SK-N-SH treated with all-trans-retinoic acid at 6 μM for 48 hours (cell line): ENCODE measurements at regions not wholly inside any gene's neighbourhood (a gene's known extent, or its start where the extent isn't known, plus 50 kb on each side); places are given as distances from the start of the nearest gene placed in this dataset.

ENCODE experiments used
- ATAC-seq: fragments of 200-7000 bp; cut with Tn5 transposase; 3 replicates; pipeline ENCODE4 v1.9.1; 2020; ENCODE audit warnings: mild to moderate bottlenecking, moderate library complexity
- ARNTL ChIP-seq: fragments of 450-650 bp; formaldehyde crosslinking; IDR thresholded peaks from 2 replicates; pipeline ENCODE4 v1.5.0; 2020; ENCODE audit warnings: low read depth, mild to moderate bottlenecking, moderate library complexity, borderline replicate concordance
- BACH2 ChIP-seq: fragments of 250-450 bp; sonication (Bioruptor Pico); IDR thresholded peaks from 2 replicates; pipeline ENCODE4 v1.9.0; 2021; ENCODE audit warnings: mild to moderate bottlenecking, borderline replicate concordance
- ESRRG ChIP-seq: fragments of 250-450 bp; sonication (Bioruptor Pico); IDR thresholded peaks from 2 replicates; pipeline ENCODE4 v1.6.1; 2021; ENCODE audit warnings: mild to moderate bottlenecking
- GLIS3 ChIP-seq: fragments of 250-450 bp; sonication (Bioruptor Pico); IDR thresholded peaks from 2 replicates; pipeline ENCODE4 v1.5.0; 2020; ENCODE audit warnings: mild to moderate bottlenecking, moderate library complexity
- OSR1 ChIP-seq: fragments of 250-450 bp; sonication (Bioruptor Pico); IDR thresholded peaks from 2 replicates; pipeline ENCODE4 v1.8.0; 2022; ENCODE audit warnings: moderate library complexity, mild to moderate bottlenecking, inconsistent platforms
- PATZ1 ChIP-seq: fragments of 250-450 bp; sonication (Bioruptor Pico); IDR thresholded peaks from 2 replicates; pipeline ENCODE4 v1.8.0; 2020; ENCODE audit warnings: mild to moderate bottlenecking, moderate library complexity, borderline replicate concordance
- PPARA ChIP-seq: fragments of 250-450 bp; sonication (Bioruptor Pico); IDR thresholded peaks from 2 replicates; pipeline ENCODE4 v1.5.0; 2020; ENCODE audit warnings: mild to moderate bottlenecking, borderline replicate concordance
- RARB ChIP-seq: fragments of 250-450 bp; sonication (Bioruptor Pico); IDR thresholded peaks from 2 replicates; pipeline ENCODE4 v1.8.0; 2021; ENCODE audit warnings: mild to moderate bottlenecking, moderate library complexity
- SNAI2 ChIP-seq: fragments of 250-450 bp; sonication (Bioruptor Pico); IDR thresholded peaks from 2 replicates; pipeline ENCODE4 v1.5.0; 2020; ENCODE audit warnings: mild to moderate bottlenecking, moderate library complexity
- TCF4 ChIP-seq: fragments of 250-450 bp; sonication (Bioruptor Pico); IDR thresholded peaks from 2 replicates; pipeline ENCODE4 v1.8.0; 2021; ENCODE audit warnings: mild to moderate bottlenecking, moderate library complexity, borderline replicate concordance
- TOX ChIP-seq: fragments of 250-450 bp; sonication (Bioruptor Pico); IDR thresholded peaks from 2 replicates; pipeline ENCODE4 v1.8.0; 2021; ENCODE audit warnings: mild to moderate bottlenecking, moderate library complexity, borderline replicate concordance
- ZC3H10 ChIP-seq: fragments of 250-450 bp; sonication (Bioruptor Pico); IDR thresholded peaks from 2 replicates; pipeline ENCODE4 v1.5.1; 2021; ENCODE audit warnings: mild to moderate bottlenecking, moderate library complexity
- ZFP3 ChIP-seq: fragments of 250-450 bp; sonication (Bioruptor Pico); IDR thresholded peaks from 2 replicates; pipeline ENCODE4 v1.5.0; 2020; ENCODE audit warnings: mild to moderate bottlenecking, moderate library complexity
- ZFP30 ChIP-seq: fragments of 450-650 bp; formaldehyde crosslinking; IDR thresholded peaks from 2 replicates; pipeline ENCODE4 v1.5.0; 2022; ENCODE audit warnings: mild to moderate bottlenecking, moderate library complexity
- ZNF70 ChIP-seq: fragments of 450-650 bp; formaldehyde crosslinking; IDR thresholded peaks from 2 replicates; pipeline ENCODE4 v1.5.0; 2020; ENCODE audit warnings: mild to moderate bottlenecking, moderate library complexity
- ZNF8 ChIP-seq: fragments of 450-650 bp; formaldehyde crosslinking; IDR thresholded peaks from 2 replicates; pipeline ENCODE4 v1.5.0; 2020; ENCODE audit warnings: mild to moderate bottlenecking, moderate library complexity
- TF ChIP-seq, protein P1 (sequence below): fragments of 250-450 bp; sonication (Bioruptor Pico); IDR thresholded peaks from 2 replicates; pipeline ENCODE4 v1.8.0; 2021; ENCODE audit warnings: low read depth, mild to moderate bottlenecking, moderate library complexity, borderline replicate concordance
- TF ChIP-seq, protein P2 (sequence below): fragments of 250-450 bp; sonication (Bioruptor Pico); IDR thresholded peaks from 2 replicates; pipeline ENCODE4 v1.5.0; 2020; ENCODE audit warnings: mild to moderate bottlenecking, moderate library complexity
- TF ChIP-seq, protein P3 (sequence below): fragments of 250-450 bp; sonication (Bioruptor Pico); IDR thresholded peaks from 2 replicates; pipeline ENCODE4 v1.5.1; 2021; ENCODE audit warnings: mild to moderate bottlenecking, moderate library complexity
- TF ChIP-seq, protein P4 (sequence below): fragments of 250-450 bp; sonication (Bioruptor Pico); IDR thresholded peaks from 2 replicates; pipeline ENCODE4 v1.5.1; 2020; ENCODE audit warnings: low read depth, mild to moderate bottlenecking, moderate library complexity

GRCh38 chr14:97359341-97359740 lies 562.2 kb downstream of the VRK1 start:
- no peak for ATAC-seq

GRCh38 chr14:97361181-97361580 lies 564.0 kb downstream of the VRK1 start:
- TF ChIP-seq ARNTL (no peak), ZNF8 (CRISPR knock-in tag) (no peak), ZFP3 (CRISPR knock-in tag) (no peak), TOX (CRISPR knock-in tag) (no peak), GLIS3 (CRISPR knock-in tag) (no peak), ZNF70 (CRISPR knock-in tag) (no peak), OSR1 (CRISPR knock-in tag) (no peak), SNAI2 (CRISPR knock-in tag) (no peak), RARB (no peak), ESRRG (CRISPR knock-in tag) (no peak), ZC3H10 (CRISPR knock-in tag) (no peak), ZFP30 (CRISPR knock-in tag) (no peak), PPARA (CRISPR knock-in tag) (no peak), PATZ1 (no peak)
- TF ChIP-seq, protein P1, sequence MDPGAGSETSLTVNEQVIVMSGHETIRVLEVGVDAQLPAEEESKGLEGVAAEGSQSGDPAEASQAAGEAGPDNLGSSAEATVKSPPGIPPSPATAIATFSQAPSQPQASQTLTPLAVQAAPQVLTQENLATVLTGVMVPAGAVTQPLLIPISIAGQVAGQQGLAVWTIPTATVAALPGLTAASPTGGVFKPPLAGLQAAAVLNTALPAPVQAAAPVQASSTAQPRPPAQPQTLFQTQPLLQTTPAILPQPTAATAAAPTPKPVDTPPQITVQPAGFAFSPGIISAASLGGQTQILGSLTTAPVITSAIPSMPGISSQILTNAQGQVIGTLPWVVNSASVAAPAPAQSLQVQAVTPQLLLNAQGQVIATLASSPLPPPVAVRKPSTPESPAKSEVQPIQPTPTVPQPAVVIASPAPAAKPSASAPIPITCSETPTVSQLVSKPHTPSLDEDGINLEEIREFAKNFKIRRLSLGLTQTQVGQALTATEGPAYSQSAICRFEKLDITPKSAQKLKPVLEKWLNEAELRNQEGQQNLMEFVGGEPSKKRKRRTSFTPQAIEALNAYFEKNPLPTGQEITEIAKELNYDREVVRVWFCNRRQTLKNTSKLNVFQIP = no peak
- TF ChIP-seq, protein P2, sequence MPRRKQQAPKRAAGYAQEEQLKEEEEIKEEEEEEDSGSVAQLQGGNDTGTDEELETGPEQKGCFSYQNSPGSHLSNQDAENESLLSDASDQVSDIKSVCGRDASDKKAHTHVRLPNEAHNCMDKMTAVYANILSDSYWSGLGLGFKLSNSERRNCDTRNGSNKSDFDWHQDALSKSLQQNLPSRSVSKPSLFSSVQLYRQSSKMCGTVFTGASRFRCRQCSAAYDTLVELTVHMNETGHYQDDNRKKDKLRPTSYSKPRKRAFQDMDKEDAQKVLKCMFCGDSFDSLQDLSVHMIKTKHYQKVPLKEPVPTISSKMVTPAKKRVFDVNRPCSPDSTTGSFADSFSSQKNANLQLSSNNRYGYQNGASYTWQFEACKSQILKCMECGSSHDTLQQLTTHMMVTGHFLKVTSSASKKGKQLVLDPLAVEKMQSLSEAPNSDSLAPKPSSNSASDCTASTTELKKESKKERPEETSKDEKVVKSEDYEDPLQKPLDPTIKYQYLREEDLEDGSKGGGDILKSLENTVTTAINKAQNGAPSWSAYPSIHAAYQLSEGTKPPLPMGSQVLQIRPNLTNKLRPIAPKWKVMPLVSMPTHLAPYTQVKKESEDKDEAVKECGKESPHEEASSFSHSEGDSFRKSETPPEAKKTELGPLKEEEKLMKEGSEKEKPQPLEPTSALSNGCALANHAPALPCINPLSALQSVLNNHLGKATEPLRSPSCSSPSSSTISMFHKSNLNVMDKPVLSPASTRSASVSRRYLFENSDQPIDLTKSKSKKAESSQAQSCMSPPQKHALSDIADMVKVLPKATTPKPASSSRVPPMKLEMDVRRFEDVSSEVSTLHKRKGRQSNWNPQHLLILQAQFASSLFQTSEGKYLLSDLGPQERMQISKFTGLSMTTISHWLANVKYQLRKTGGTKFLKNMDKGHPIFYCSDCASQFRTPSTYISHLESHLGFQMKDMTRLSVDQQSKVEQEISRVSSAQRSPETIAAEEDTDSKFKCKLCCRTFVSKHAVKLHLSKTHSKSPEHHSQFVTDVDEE (CRISPR knock-in tag) = no peak
- no peak for ATAC-seq

More at GRCh38 chr14:97359341-97359740, 562.2 kb downstream of the VRK1 start:
- TF ChIP-seq ARNTL = no peak

GRCh38 chr14:97361958-97362357 lies 564.8 kb downstream of the VRK1 start:
- ATAC-seq = no peak
- TF ChIP-seq, protein P3, sequence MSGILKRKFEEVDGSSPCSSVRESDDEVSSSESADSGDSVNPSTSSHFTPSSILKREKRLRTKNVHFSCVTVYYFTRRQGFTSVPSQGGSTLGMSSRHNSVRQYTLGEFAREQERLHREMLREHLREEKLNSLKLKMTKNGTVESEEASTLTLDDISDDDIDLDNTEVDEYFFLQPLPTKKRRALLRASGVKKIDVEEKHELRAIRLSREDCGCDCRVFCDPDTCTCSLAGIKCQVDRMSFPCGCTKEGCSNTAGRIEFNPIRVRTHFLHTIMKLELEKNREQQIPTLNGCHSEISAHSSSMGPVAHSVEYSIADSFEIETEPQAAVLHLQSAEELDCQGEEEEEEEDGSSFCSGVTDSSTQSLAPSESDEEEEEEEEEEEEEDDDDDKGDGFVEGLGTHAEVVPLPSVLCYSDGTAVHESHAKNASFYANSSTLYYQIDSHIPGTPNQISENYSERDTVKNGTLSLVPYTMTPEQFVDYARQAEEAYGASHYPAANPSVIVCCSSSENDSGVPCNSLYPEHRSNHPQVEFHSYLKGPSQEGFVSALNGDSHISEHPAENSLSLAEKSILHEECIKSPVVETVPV (CRISPR knock-in tag) = no peak

DNA sequence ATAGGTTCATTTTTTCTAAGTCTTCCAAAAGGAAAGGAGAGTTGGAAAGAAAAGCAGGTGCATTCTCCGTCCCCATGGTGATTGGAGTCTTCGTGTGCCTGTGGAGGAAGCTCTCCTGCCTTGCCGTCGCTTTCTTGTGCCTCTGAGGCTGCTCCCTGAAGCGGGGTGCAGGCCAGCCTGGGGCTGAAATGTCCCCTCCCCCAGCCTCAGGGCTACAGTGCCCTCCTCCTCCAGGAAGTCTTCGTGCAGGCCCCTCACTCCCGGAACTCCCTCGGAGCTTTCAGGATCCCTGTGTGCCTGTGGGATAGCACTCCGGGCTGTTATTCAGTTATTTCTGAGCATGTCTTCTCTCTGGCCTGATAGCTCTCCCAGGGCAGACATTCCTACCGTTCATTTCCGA lies 569.2 kb downstream of the VRK1 start:
- ATAC-seq = no peak

DNA sequence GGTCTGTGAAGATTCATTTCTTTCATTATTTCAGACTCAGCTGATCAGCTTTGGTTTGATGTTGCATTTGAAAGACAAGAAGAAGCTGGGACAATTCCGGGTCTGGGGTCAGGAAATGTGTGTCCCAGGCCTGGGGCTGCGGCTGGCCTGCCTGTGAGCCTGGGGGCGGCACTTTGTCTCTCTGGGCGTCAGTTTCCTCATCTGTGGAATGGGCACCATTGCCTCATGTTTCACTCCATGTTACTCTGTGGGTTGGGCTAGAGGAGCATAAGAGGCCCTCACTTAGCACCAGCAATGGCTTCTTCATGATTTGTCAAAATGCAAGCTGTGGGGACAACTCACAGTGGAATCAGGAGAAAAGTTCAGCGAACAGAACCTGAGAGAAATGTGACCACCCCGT lies 570.1 kb downstream of the VRK1 start:
- TF ChIP-seq GLIS3 (CRISPR knock-in tag) = no peak
- TF ChIP-seq SNAI2 (CRISPR knock-in tag) = no peak
- no peak for TF ChIP-seq RARB
- TF ChIP-seq OSR1 (CRISPR knock-in tag) = no peak
- no peak for TF ChIP-seq TOX (CRISPR knock-in tag)
- no peak for TF ChIP-seq TCF4
- no peak for TF ChIP-seq BACH2 (CRISPR knock-in tag)
- no peak for TF ChIP-seq ZNF70 (CRISPR knock-in tag)
- no peak for TF ChIP-seq PPARA (CRISPR knock-in tag)
- no peak for ATAC-seq

More for the DNA sequence above, 569.2 kb downstream of the VRK1 start:
- no peak for TF ChIP-seq TOX (CRISPR knock-in tag)
- TF ChIP-seq, protein P4, sequence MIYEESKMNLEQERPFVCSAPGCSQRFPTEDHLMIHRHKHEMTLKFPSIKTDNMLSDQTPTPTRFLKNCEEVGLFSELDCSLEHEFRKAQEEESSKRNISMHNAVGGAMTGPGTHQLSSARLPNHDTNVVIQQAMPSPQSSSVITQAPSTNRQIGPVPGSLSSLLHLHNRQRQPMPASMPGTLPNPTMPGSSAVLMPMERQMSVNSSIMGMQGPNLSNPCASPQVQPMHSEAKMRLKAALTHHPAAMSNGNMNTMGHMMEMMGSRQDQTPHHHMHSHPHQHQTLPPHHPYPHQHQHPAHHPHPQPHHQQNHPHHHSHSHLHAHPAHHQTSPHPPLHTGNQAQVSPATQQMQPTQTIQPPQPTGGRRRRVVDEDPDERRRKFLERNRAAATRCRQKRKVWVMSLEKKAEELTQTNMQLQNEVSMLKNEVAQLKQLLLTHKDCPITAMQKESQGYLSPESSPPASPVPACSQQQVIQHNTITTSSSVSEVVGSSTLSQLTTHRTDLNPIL (CRISPR knock-in tag) = no peak
- TF ChIP-seq, all 23 proteins: peak for 0
